Smooth muscle cell (in vitro differentiated cells): ENCODE measurements at regions not wholly inside any gene's neighbourhood (a gene's known extent, or its start where the extent isn't known, plus 50 kb on each side); places are given as distances from the start of the nearest gene placed in this dataset.

Experiments
- DNase-seq: peaks from one replicate; lab custom pipeline; 2025; ENCODE audit not compliant: unreplicated experiment; lab: John Stamatoyannopoulos, UW
- H2AFZ ChIP-seq: fragments of 200-600 bp; sonication (generic); 2 replicates; pipeline ENCODE4 v1.6.0; 2016; ENCODE audit warnings: antibody characterized with exemption, low read depth, mild to moderate bottlenecking
- H3F3A ChIP-seq: fragments of 200-600 bp; sonication (generic); 2 replicates; pipeline ENCODE4 v1.6.0; 2017; ENCODE audit warnings: antibody characterized with exemption, low read depth
- H3K27ac ChIP-seq: fragments of 200-600 bp; sonication (generic); 2 replicates; pipeline ENCODE4 v1.5.1; 2016; ENCODE audit warnings: low read depth, mild to moderate bottlenecking
- H3K27me3 ChIP-seq: fragments of 200-600 bp; sonication (generic); 2 replicates; pipeline ENCODE4 v1.6.1; 2016; ENCODE audit warnings: low read depth, mild to moderate bottlenecking
- H3K36me3 ChIP-seq: fragments of 200-600 bp; sonication (generic); 2 replicates; pipeline ENCODE4 v1.5.1; 2016; ENCODE audit warnings: low read depth
- H3K4me1 ChIP-seq: fragments of 200-600 bp; sonication (generic); 2 replicates; pipeline ENCODE4 v1.5.1; 2016; ENCODE audit warnings: low read depth
- H3K4me2 ChIP-seq: fragments of 200-600 bp; sonication (generic); 2 replicates; pipeline ENCODE4 v1.6.0; 2016; ENCODE audit warnings: mild to moderate bottlenecking
- H3K4me3 ChIP-seq: fragments of 200-600 bp; sonication (generic); 2 replicates; pipeline ENCODE4 v1.5.1; 2016; ENCODE audit warnings: mild to moderate bottlenecking
- H3K79me2 ChIP-seq: fragments of 200-600 bp; sonication (generic); 2 replicates; pipeline ENCODE4 v1.6.0; 2016; ENCODE audit warnings: low read depth, mild to moderate bottlenecking
- H3K9ac ChIP-seq: fragments of 200-600 bp; sonication (generic); 2 replicates; pipeline ENCODE4 v1.6.0; 2016; ENCODE audit warnings: low read depth
- H3K9me3 ChIP-seq: fragments of 200-600 bp; sonication (generic); replicated peaks from 2 replicates; pipeline ENCODE4 v1.5.1; 2016; ENCODE audit warnings: low read depth
- H4K20me1 ChIP-seq: fragments of 200-600 bp; sonication (generic); 2 replicates; pipeline ENCODE4 v1.6.0; 2016; ENCODE audit warnings: low read depth
- CTCF ChIP-seq: fragments of 200-600 bp; sonication (generic); IDR thresholded peaks from 2 replicates; pipeline ENCODE4 v1.5.1; 2017; ENCODE audit warnings: borderline replicate concordance, mild to moderate bottlenecking, antibody characterized with exemption; ENCODE audit not compliant: insufficient read depth, poor library complexity, severe bottlenecking
- WGBS: methylation state at CpG from one replicate; pipeline ENCODE4 v1.1.7; 2016; ENCODE audit warnings: low lambda C conversion rate; 5-methylcytosine and 5-hydroxymethylcytosine counted together

- Histone ChIP-seq H3K79me2 (no peaks in the 10 kb centered on the region), H4K20me1 (no peaks in the 10 kb centered on the region), H3K27me3 (no peaks in the 10 kb centered on the region), H3K4me1 (no peaks in the 10 kb centered on the region), H3K9me3 (no peaks in the 10 kb centered on the region), H3F3A (no peaks in the 10 kb centered on the region), H3K4me3 (no peak overlapping the region), H3K4me2 (no peak overlapping the region), H3K27ac (no peak overlapping the region), H3K36me3 (no peaks in the 10 kb centered on the region), H2AFZ (no peak overlapping the region), H3K9ac (no peak overlapping the region)
- TF ChIP-seq CTCF: no peak
- DNase-seq: no peak
- WGBS: 93% methylated on average over 9 of the region's 9 CpGs
Measured at GRCh38 chr13:40095695-40096356, 440.4 kb downstream of the COG6 start.

GRCh38 chr13:40096357-40096901 is 441.0 kb downstream of the COG6 start:
- H3K79me2 ChIP-seq: no peaks in the 10 kb centered on the region
- WGBS: 77% methylated on average over 4 of the region's 4 CpGs
- DNase-seq: no peak
- no peaks in the 10 kb centered on the region for H4K20me1 ChIP-seq
- H3K4me1 ChIP-seq: no peaks in the 10 kb centered on the region
- H3K9me3 ChIP-seq: no peaks in the 10 kb centered on the region
- no peak overlapping the region for H3K4me2 ChIP-seq
- no peaks in the 10 kb centered on the region for H3K27me3 ChIP-seq
- no peak overlapping the region for H3K9ac ChIP-seq
- no peak overlapping the region for H2AFZ ChIP-seq
- no peak overlapping the region for H3K27ac ChIP-seq
- TF ChIP-seq CTCF: no peak
- no peaks in the 10 kb centered on the region for H3F3A ChIP-seq
- no peak overlapping the region for H3K4me3 ChIP-seq
- no peaks in the 10 kb centered on the region for H3K36me3 ChIP-seq

GRCh38 chr13:40098246-40098645 is 442.8 kb downstream of the COG6 start:
- no peak overlapping the region for H3K4me3 ChIP-seq
- H3K4me1 ChIP-seq: no peaks in the 10 kb centered on the region
- no peaks in the 10 kb centered on the region for H4K20me1 ChIP-seq
- no peak for DNase-seq
- no peak overlapping the region for H3K4me2 ChIP-seq
- no peak for TF ChIP-seq CTCF
- no peaks in the 10 kb centered on the region for H3K36me3 ChIP-seq
- H2AFZ ChIP-seq: no peak overlapping the region
- H3F3A ChIP-seq: no peaks in the 10 kb centered on the region
- H3K27me3 ChIP-seq: no peaks in the 10 kb centered on the region
- no peak overlapping the region for H3K27ac ChIP-seq
- no peaks in the 10 kb centered on the region for H3K79me2 ChIP-seq
- H3K9me3 ChIP-seq: no peaks in the 10 kb centered on the region
- no peak overlapping the region for H3K9ac ChIP-seq
- 94% methylated on average over 7 of the region's 7 CpGs for WGBS

GRCh38 chr13:40101708-40102359 is 446.4 kb downstream of the COG6 start:
- no peak for DNase-seq
- H3K9me3 ChIP-seq: no peaks in the 10 kb centered on the region
- 96% methylated on average over 3 of the region's 3 CpGs for WGBS
- H3K4me1 ChIP-seq: no peaks in the 10 kb centered on the region
- H3K4me3 ChIP-seq: no peak overlapping the region
- no peak overlapping the region for H2AFZ ChIP-seq
- H4K20me1 ChIP-seq: no peaks in the 10 kb centered on the region
- peak overlapping the region; percentile 60 for H3K9ac ChIP-seq
- no peak overlapping the region for H3K4me2 ChIP-seq
- H3F3A ChIP-seq: no peaks in the 10 kb centered on the region
- H3K36me3 ChIP-seq: no peaks in the 10 kb centered on the region
- no peaks in the 10 kb centered on the region for H3K27me3 ChIP-seq
- H3K27ac ChIP-seq: peak overlapping the region; percentile 91
- no peaks in the 10 kb centered on the region for H3K79me2 ChIP-seq
- no peak for TF ChIP-seq CTCF
